Superior temporal gyrus (tissue), 1 donor: ENCODE measurements at regions not wholly inside any gene's neighbourhood (a gene's known extent, or its start where the extent isn't known, plus 50 kb on each side); places are given as distances from the start of the nearest gene placed in this dataset.
"Not testable (repeated sequence)": the region's sequence is repeated elsewhere in the genome, so short reads cannot be mapped to it uniquely, and the experiment has no call there.

Source experiments
- DNase-seq: peaks from one replicate; pipeline ENCODE4 v3.0.0-alpha.2; 2016; ENCODE audit errors: extremely low spot score

- no peak for DNase-seq
Observed at GRCh38 chr2:118469103-118469502, 378.3 kb downstream of the EN1 start.

DNA sequence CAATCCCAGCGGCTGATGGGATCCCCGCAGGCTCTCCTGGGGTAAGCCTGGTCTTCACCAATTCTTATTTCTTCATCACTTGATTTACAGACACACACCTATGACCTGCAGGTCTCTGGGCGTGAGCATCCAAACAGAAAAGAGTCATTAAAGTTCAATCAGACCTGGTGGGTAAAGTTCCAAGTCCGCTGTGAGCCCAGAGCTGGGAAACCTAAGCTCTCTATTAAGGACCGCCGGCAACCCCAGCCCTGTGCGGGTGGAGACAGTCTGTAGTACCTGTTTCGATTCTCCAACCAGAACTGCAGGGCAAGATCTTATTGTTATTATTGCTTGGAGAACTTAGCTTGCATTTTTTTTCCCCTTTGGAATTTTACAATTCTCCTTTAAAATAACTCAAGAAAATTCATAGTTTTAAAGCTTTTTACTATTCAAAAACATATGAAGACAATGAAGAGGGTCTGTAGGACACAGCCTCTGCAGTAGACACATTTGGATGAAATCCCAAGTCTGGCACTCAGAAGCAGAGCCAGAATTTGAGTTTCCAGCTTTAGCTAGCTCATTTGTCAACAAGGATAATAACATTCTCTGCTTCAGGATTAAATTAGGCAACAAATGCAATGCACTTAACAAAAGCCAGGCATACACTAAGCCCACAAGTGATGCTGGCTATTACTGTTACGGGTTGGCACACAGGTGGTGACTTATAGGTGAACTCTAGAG lies 376.4 kb downstream of the INSIG2 start:
- no peak for DNase-seq

DNA sequence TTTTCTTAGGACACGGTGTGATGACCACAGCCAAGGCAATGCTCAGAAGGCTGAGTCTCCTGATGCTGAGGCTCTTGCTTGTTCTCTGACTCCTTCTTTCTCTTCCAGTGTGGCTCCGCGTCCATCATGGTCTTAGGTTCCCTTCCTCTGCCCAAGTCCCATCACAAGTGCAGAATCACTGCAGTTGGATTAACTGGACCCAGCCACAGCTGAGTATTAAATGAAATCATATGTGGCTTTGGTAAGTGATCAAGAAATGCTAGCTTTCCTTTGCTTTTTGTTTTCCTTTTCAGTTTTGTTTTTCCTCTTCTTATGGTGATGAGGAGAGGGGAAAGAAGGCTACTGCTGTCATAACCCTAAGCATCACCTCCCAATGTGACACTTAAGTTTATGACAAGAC lies 375.8 kb downstream of the INSIG2 start:
- no peak for DNase-seq

- DNase-seq = no peak
Observed at GRCh38 chr2:118460425-118460824, 372.2 kb downstream of the INSIG2 start.

DNA sequence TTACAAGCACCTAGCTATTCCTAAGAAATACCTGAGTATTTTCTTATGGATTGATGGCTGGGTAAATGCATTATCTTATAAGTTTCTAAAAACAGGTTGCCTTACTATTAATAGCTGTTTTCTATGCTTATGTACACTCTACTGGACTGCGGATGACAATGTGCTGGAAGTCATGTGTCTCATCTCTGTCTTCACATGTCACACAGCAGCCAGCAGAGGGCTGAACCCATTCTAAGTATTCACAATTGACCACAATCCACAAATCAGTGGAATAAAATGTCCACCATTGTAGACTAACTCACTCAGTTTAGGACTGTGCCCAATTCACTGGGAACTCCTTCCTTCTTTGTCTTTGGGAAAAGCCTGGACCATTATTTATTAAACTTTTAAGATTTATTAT lies 371.2 kb downstream of the INSIG2 start:
- no peak for DNase-seq

DNA sequence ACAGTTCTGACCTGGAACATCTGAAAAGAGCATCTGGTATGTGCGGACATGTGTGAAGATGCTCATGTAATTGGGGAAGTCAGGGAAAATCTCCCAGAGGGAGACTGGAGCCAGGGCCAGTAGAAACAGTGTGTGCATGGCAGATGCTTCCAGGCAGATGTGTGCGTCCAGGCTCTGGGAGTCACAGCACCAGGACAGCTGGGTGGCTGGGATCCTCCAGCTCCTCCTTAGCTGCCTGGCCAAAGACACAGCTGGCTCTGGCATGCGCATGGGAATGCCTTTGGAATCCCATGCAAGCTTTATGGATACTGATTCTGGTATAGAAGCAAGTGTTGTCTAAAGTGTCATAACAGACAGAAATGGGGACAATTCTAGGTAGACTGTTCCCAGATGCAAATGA lies 369.7 kb downstream of the INSIG2 start:
- DNase-seq = no peak

DNA sequence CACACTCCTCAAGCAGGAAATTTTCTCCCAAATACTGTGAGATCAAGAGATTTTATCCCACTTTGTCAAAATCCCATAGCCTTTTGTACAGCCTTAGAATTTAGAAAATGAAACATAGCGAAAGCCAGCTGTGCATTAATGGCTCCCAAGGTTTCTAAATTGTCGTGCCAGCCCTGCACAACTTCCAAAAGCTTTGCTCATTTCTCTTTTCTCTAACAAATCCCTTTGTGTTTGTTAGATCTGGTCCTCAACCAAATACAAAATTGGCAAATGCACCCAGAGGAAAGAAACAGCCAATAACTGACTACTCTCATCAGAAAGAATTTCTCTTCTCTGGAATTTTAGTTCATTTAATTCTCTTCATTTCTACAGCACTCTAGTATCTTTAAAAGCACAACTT lies 361.1 kb downstream of the INSIG2 start:
- no peak for DNase-seq

DNA sequence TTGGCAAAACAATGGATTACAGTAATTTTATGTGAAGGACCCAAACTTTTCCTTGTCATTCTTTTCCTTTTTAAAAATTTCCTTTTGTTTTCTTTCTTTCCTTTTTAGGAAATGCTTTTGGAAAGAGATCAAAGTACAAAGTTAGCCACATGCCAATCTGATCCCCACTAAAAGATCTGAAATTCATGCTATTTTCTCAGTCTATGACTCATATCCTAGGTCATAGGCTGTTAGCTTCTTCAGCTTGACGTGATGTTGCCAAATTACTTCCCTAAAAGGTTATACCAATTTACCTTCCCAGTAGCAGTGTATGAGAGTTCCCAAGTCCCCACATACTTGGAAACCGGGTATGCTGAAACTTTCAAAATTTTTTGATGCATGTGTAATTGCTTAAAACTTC lies 355.3 kb downstream of the INSIG2 start:
- no peak for DNase-seq

DNA sequence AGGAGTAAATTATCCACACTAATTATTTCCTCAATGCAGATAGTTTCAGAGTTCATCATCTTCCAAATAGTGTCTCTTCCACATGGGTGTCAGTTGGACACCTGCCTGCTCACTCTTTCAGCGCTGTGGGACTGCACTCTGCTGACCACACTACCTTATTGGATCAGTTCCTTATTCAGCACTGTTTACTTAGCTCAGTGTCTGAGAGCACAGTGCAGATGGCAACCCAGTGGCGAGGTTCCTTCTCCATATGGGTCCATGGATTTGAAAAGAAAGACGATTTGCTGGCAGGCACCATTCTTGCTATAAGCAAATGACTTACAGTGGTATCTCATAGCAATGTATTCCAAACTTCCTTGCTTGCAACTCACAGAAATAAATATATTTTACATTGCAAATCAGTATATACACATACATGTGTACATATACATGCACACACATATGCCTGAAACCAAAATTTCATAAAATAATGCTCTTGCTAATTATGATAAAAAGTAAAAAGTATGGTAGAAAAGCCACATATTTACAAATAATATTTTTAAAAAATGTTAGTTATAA lies 354.8 kb downstream of the INSIG2 start:
- no peak for DNase-seq

DNA sequence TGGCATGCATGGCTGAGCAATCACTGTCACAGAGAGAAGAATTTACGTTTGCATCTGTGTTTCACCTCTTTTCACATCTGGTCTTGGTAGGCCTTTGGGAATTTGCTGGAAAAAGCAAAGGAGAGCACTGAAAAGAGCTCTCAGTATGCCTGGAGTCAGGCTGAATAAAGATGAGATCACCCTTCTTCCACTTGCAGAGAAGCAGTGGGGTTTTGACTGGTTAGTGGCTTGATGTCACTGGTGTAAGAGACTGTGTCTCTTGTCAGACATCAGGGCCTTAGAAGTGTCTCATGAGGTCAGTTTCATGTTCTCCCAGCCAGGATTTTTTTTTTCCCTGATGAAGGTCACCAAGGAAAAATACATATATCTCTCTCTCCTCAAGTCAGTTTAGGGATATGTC lies 353.8 kb downstream of the INSIG2 start:
- no peak for DNase-seq

GRCh38 chr2:118440404-118441098 lies 352.3 kb downstream of the INSIG2 start:
- no peak for DNase-seq

DNA sequence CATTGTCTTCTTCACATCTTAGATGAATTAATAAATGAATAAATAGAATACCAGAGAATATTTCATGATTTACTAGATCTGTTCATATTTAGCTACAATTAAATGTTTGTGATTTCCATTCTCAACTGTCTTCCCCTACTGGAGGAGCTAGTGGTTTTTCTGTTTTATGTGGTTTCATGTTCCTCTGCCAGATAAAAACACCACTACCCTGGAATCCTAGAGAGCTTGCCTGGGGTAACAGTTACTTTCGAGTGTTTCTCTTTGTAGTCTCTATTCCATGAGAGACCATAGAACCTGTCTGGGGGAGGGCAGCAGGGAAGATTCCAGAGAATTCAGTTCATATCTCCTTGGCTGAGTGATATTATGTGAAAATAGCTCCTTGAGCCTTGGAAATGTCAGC lies 349.2 kb downstream of the INSIG2 start:
- DNase-seq = no peak

DNA sequence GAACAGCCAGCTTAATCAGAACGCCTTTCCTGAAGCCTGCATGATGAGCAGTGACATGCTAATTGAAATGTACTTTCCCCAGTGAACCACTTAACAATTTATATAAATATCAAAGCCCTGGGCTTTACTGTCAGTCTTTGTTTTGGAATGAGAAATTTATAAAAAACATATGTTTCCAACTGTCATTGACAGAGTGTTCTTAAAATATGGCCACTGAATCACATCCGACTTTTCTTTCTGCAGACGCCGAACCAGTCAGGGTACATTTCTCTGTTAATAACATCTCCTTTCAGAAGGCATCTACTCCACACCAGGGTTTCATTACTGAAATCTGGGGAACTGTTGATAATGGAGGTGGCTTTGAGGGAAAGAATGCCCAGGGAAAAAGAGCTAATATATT lies 343.7 kb downstream of the INSIG2 start:
- DNase-seq = no peak

GRCh38 chr2:118431586-118431985 lies 343.3 kb downstream of the INSIG2 start:
- no peak for DNase-seq

- DNase-seq = no peak
Observed at GRCh38 chr2:118431165-118431517, 342.9 kb downstream of the INSIG2 start.

GRCh38 chr2:118430510-118431164 lies 342.4 kb downstream of the INSIG2 start:
- no peak for DNase-seq

DNA sequence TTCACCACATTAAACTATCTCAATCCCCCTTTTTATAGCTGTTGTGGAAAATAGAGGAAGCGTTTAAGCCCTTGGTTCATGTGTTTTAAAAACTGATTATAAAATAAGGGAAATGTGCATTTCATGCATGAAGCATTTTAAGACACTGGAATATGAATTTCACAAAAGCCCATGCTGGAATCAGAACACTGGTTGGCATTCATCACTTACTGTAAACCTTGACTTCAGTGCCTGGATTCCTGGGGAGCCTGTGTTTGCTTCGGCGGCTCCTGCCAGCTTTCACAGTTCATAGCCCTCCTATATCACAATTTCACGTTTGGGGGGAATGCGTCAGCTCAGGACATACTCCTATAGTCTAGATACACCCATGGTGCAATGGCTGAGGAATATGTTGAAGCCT lies 336.9 kb downstream of the INSIG2 start:
- DNase-seq = no peak

- DNase-seq = no peak
Observed at GRCh38 chr2:118423776-118424175, 335.5 kb downstream of the INSIG2 start.

DNA sequence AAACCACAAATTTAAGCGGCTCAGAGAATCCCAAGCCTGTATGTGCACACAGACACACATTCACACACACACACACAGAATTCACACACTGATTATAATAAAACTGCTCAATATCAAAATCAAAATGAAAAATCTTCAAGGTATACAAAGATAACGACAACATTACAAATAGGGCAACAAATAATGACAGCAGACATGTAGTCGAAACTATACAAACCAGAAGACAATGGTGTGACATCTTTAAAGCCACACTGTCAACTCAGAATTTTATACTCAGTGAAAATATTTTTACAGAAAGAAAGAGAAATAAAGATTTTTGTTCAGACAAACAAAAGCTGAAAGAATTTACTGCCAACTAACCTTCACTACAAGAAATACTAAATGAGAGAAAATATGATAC lies 333.4 kb downstream of the INSIG2 start:
- no peak for DNase-seq

GRCh38 chr2:118417406-118418120 lies 329.3 kb downstream of the INSIG2 start:
- no peak for DNase-seq

DNA sequence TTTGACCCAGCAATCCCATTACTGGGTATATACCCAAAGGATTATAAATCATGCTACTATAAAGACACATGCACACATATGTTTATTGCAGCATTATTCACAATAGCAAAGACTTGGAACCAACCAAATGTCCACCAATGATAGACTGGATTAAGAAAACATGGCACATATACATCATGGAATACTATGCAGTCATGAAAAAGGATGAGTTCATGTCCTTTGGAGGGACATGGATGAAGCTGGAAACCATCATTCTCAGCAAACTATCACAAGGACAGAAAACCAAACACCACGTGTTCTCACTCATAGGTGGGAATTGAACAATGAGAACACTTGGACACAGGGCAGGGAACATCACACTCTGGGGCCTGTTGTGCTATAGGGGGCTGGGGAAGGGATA lies 326.9 kb downstream of the INSIG2 start:
- not testable (repeated sequence) for DNase-seq
